K562 (cell line): ENCODE measurements at regions not wholly inside any gene's neighbourhood (a gene's known extent, or its start where the extent isn't known, plus 50 kb on each side); places are given as distances from the start of the nearest gene placed in this dataset.

Source experiments
- ATAC-seq: fragments of 200-7000 bp; cut with Tn5 transposase; 3 replicates; pipeline ENCODE4 v1.9.1; 2020; ENCODE audit warnings: moderate library complexity
- BruUV-seq: library from RNA; stranded (reverse); fragments of 400-500 nt; replicated peaks from 2 replicates; lab custom pipeline; 2021; lab: Mats Ljungman, UMichigan
- CTCF ChIA-PET: fragments of 300-600 bp; formaldehyde crosslinking; extraction: SDS; loops from one replicate; lab custom pipeline; 2021; ENCODE audit warnings: low intra/inter-chr PET ratio; lab: Yijun Ruan, JAX
- POLR2A ChIA-PET: fragments of 300-600, 350-650 bp; sonication (Branson Sonifier 250); formaldehyde crosslinking; extraction: SDS; loops from one replicate; lab custom pipeline; 2021; ENCODE audit warnings: antibody characterized with exemption, inconsistent platforms; lab: Yijun Ruan, JAX
- DNase-seq, 4 experiments: peaks; one replicate each; pipeline versions ENCODE4 v3.0.0 to v3.0.0-alpha.2; 2011 to 2018; ENCODE audit warnings: low spot score in 3 of 4, mixed read lengths in 3 of 4; ENCODE audit errors: extremely low read depth in 1 of 4
- FAIRE-seq: peaks from 2 replicates; lab custom pipeline; 2011; peaks lifted over from hg19 to GRCh38; lab: Jason Lieb, UNC
- H2AFZ ChIP-seq: 2 replicates; pipeline ENCODE4 v1.6.0; 2011; ENCODE audit warnings: low read depth, low read length, control low read depth, inconsistent platforms
- H3K27ac ChIP-seq: fragments of 200-600 bp; 3 replicates; pipeline ENCODE4 v1.8.0; 2011; ENCODE audit warnings: low read depth, mild to moderate bottlenecking, control low read depth, inconsistent platforms, low read length, moderate library complexity, mixed read lengths; ENCODE audit errors: extremely low read depth
- H3K27me3 ChIP-seq, 2 experiments: fragments of 300-600 bp in 1 of 2; 2 replicates in 1 of 2; 3 replicates in 1 of 2; pipeline versions ENCODE4 v1.6.0 to v1.8.0; 2011; ENCODE audit warnings: inconsistent platforms in 2 of 2, low read length in 2 of 2, mild to moderate bottlenecking in 1 of 2, mixed read lengths in 1 of 2, moderate library complexity in 1 of 2; ENCODE audit not compliant: control insufficient read depth in 2 of 2, insufficient read depth in 2 of 2
- H3K36me3 ChIP-seq: fragments of 300-600 bp; 3 replicates; pipeline ENCODE4 v1.8.0; 2011; ENCODE audit warnings: mild to moderate bottlenecking, low read length, inconsistent platforms; ENCODE audit not compliant: control insufficient read depth, insufficient read depth
- H3K4me1 ChIP-seq, 2 experiments: fragments of 200-600 bp in 1 of 2; replicated peaks in 1 of 2; 2 replicates in 1 of 2; 3 replicates in 1 of 2; pipeline versions ENCODE4 v1.5.1 to v1.8.0; 2011; ENCODE audit warnings: inconsistent platforms in 2 of 2, low read length in 2 of 2, mild to moderate bottlenecking in 1 of 2, mixed read lengths in 1 of 2, moderate library complexity in 1 of 2; ENCODE audit not compliant: control insufficient read depth in 2 of 2, insufficient read depth in 2 of 2
- H3K4me2 ChIP-seq: 2 replicates; pipeline ENCODE4 v1.6.1; 2011; ENCODE audit warnings: low read length, control low read depth, inconsistent platforms, mixed read lengths; ENCODE audit not compliant: insufficient read depth
- H3K4me3 ChIP-seq: fragments of 200-600 bp; sonication (generic), shearing (Covaris generic); 2 replicates; pipeline ENCODE4 v1.5.1; 2016; ENCODE audit warnings: control low read depth, inconsistent platforms
- H3K79me2 ChIP-seq: fragments of 200-600 bp; 3 replicates; pipeline ENCODE4 v1.8.0; 2011; ENCODE audit warnings: low read length, inconsistent platforms; ENCODE audit not compliant: control insufficient read depth, insufficient read depth
- H3K9ac ChIP-seq, 2 experiments: 2 replicates each; pipeline versions ENCODE4 v1.6.0 to v1.6.1; 2011; ENCODE audit warnings: low read depth in 2 of 2, low read length in 2 of 2, control low read depth in 1 of 2, inconsistent platforms in 1 of 2, mild to moderate bottlenecking in 1 of 2, mixed read lengths in 1 of 2; ENCODE audit not compliant: insufficient read depth in 1 of 2
- H3K9me1 ChIP-seq: one replicate; pipeline ENCODE4 v1.6.0; 2011; ENCODE audit warnings: inconsistent platforms, mild to moderate bottlenecking, low read length, moderate library complexity; ENCODE audit not compliant: control insufficient read depth, insufficient read depth
- H3K9me3 ChIP-seq: replicated peaks from 2 replicates; pipeline ENCODE4 v1.5.1; 2011; ENCODE audit warnings: low read depth, low read length, inconsistent platforms; ENCODE audit not compliant: control insufficient read depth, insufficient read depth
- H4K20me1 ChIP-seq: replicated peaks from 2 replicates; pipeline ENCODE4 v1.6.1; 2011; ENCODE audit warnings: low read length, inconsistent platforms, mixed read lengths; ENCODE audit not compliant: control insufficient read depth, insufficient read depth
- ARID3A ChIP-seq: IDR thresholded peaks from 2 replicates; pipeline ENCODE4 v1.6.1; 2012; ENCODE audit warnings: low read depth, low read length, improper control_type of control experiment, borderline replicate concordance
- GTF3C2 ChIP-seq: IDR thresholded peaks from 3 replicates; pipeline ENCODE4 v1.6.1; 2011; ENCODE audit warnings: borderline replicate concordance, mild to moderate bottlenecking, moderate library complexity; ENCODE audit not compliant: insufficient read length; ENCODE audit errors: extremely low read depth
- NEUROD1 ChIP-seq: fragments of 150-350 bp; IDR thresholded peaks from 2 replicates; pipeline ENCODE4 v1.6.1; 2014; ENCODE audit warnings: borderline replicate concordance, low read length, low read depth; ENCODE audit not compliant: partially characterized antibody
- RFX1 ChIP-seq: fragments of 450-650 bp; IDR thresholded peaks from 2 replicates; pipeline ENCODE4 v1.6.1; 2016; ENCODE audit warnings: mild to moderate bottlenecking, moderate library complexity
- ZBTB1 ChIP-seq: sonication (generic); formaldehyde crosslinking; IDR thresholded peaks from 2 replicates; pipeline ENCODE4 v1.8.1; 2023; ENCODE audit warnings: missing genetic modification reagents, low read depth, mild to moderate bottlenecking, borderline replicate concordance
- ZFPM2 ChIP-seq: fragments of 250-450 bp; sonication (Bioruptor Pico); IDR thresholded peaks from 2 replicates; pipeline ENCODE4 v1.5.1; 2022; ENCODE audit warnings: mild to moderate bottlenecking
- ZNF436 ChIP-seq: fragments of 250-450, 450-650 bp; sonication (Bioruptor Pico); formaldehyde crosslinking; IDR thresholded peaks from 2 replicates; pipeline ENCODE4 v1.7.0; 2020; ENCODE audit warnings: mild to moderate bottlenecking
- ZNF518B ChIP-seq: fragments of 250-450 bp; sonication (Bioruptor Pico); IDR thresholded peaks from 2 replicates; pipeline ENCODE4 v1.5.0; 2021; ENCODE audit warnings: mild to moderate bottlenecking, moderate library complexity
- ZNF778 ChIP-seq: fragments of 450-650 bp; formaldehyde crosslinking; IDR thresholded peaks from 2 replicates; pipeline ENCODE4 v1.4.0; 2020; ENCODE audit warnings: mild to moderate bottlenecking, moderate library complexity
- WGBS: fragments of 100-300 bp; shearing (Covaris generic); methylation state at CpG from one replicate; pipeline ENCODE4 v1.1.6; 2016; ENCODE audit warnings: low coverage, mixed read lengths; ENCODE audit not compliant: insufficient coverage; ENCODE audit errors: missing lambda C conversion rate; 5-methylcytosine and 5-hydroxymethylcytosine counted together
- in situ Hi-C: fragments of 300-500 bp; cut with MboI; formaldehyde crosslinking; loops from 4 replicates; pipeline ENCODE4 v1.15.0; 2018; ENCODE audit warnings: inconsistent platforms, mixed read lengths
- intact Hi-C: fragments of 100-400 bp; cut with micrococcal nuclease; formaldehyde crosslinking; loops from 2 replicates; pipeline ENCODE4 v1.14.2; 2022

- CTCF ChIA-PET: no interaction called here
- BruUV-seq: no TSS peak
- WGBS: 50% methylated on average over 2 of the region's 2 CpGs
- Histone ChIP-seq H3K36me3 (no peaks in the 10 kb centered on the region), H3K9me1 (no peaks in the 10 kb centered on the region), H3K27ac (no peak overlapping the region), H3K4me2 (no peak overlapping the region), H3K4me3 (no peak overlapping the region), H3K4me1 (no peaks in the 10 kb centered on the region), H3K9ac (no peak overlapping the region), H4K20me1 (no peaks in the 10 kb centered on the region), H3K9me3 (no peaks in the 10 kb centered on the region; the same call in 1 of the 2 replicates), H3K79me2 (no peaks in the 10 kb centered on the region), H2AFZ (no peak overlapping the region), H3K27me3 (no peaks in the 10 kb centered on the region)
- POLR2A ChIA-PET: no interaction called here
- intact Hi-C loops: no loop called here
- no peak for DNase-seq
- no peak for TF ChIP-seq ZNF518B (CRISPR knock-in tag)
- no peak for TF ChIP-seq GTF3C2
- no peak for TF ChIP-seq ARID3A
- no peak for TF ChIP-seq ZFPM2 (CRISPR knock-in tag)
- no peak for TF ChIP-seq ZBTB1 (CRISPR knock-in tag)
- TF ChIP-seq NEUROD1: no peak
- TF ChIP-seq ZNF436: no peak
- no peak for TF ChIP-seq ZNF778 (CRISPR knock-in tag)
- no peak for TF ChIP-seq RFX1
- no peak for ATAC-seq
- no peak for FAIRE-seq
- in situ Hi-C loops: no loop called here
These were observed 362.6 kb downstream of the KCNRG start for GRCh38 chr13:50377726-50378270.
